ENCODE measurements at regions not wholly inside any gene's neighbourhood (a gene's known extent, or its start where the extent isn't known, plus 50 kb on each side); places are given as distances from the start of the nearest gene placed in this dataset.
"Not testable (repeated sequence)": the region's sequence is repeated elsewhere in the genome, so short reads cannot be mapped to it uniquely, and the experiment has no call there.

- no peak for DNase-seq
Observed at GRCh38 chr6:27138837-27139755, 108.4 kb upstream of the PRSS16 start.

GRCh38 chr6:27139756-27140579 lies 107.5 kb upstream of the PRSS16 start:
- DNase-seq: no peak

GRCh38 chr6:27140999-27141528 lies 106.4 kb upstream of the PRSS16 start:
- DNase-seq: no peak

GRCh38 chr6:27141529-27142015 lies 105.9 kb upstream of the PRSS16 start:
- DNase-seq: no peak

GRCh38 chr6:27143020-27143388 lies 104.5 kb upstream of the PRSS16 start:
- DNase-seq: not testable (repeated sequence)

- DNase-seq: no peak
Observed at GRCh38 chr6:27143474-27144026, 104.0 kb upstream of the PRSS16 start.

GRCh38 chr6:27144740-27145079 lies 102.8 kb upstream of the PRSS16 start:
- DNase-seq: no peak

- DNase-seq: no peak
Observed at GRCh38 chr6:27145731-27146455, 101.6 kb upstream of the PRSS16 start.

GRCh38 chr6:27146456-27146705 lies 101.1 kb upstream of the PRSS16 start:
- not testable (repeated sequence) for DNase-seq

- DNase-seq: no peak
Observed at GRCh38 chr6:27146706-27147505, 100.6 kb upstream of the PRSS16 start.

GRCh38 chr6:27148404-27148795 lies 99.1 kb upstream of the PRSS16 start:
- DNase-seq: no peak

GRCh38 chr6:27149150-27149549 lies 98.4 kb upstream of the PRSS16 start:
- no peak for DNase-seq

GRCh38 chr6:27154696-27155095 lies 92.8 kb upstream of the PRSS16 start:
- DNase-seq: no peak

- DNase-seq: no peak
Observed at GRCh38 chr6:27156874-27157458, 90.5 kb upstream of the PRSS16 start.

GRCh38 chr6:27157459-27158315 lies 89.8 kb upstream of the PRSS16 start:
- no peak for DNase-seq

GRCh38 chr6:27158316-27158643 lies 89.2 kb upstream of the PRSS16 start:
- DNase-seq: no peak

GRCh38 chr6:27159725-27160124 lies 87.8 kb upstream of the PRSS16 start:
- no peak for DNase-seq

- no peak for DNase-seq
Observed at GRCh38 chr6:27161115-27161514, 86.4 kb upstream of the PRSS16 start.

- no peak for DNase-seq
Observed at GRCh38 chr6:27161603-27161945, 85.9 kb upstream of the PRSS16 start.

GRCh38 chr6:27161946-27162603 lies 85.4 kb upstream of the PRSS16 start:
- no peak for DNase-seq
